Stimulated activated CD4-positive, alpha-beta T cell treated with anti-CD3 and anti-CD28 coated beads, Interleukin-4, amount 100 ng/mL, for 4 hours (primary cell): ENCODE measurements at regions not wholly inside any gene's neighbourhood (a gene's known extent, or its start where the extent isn't known, plus 50 kb on each side); places are given as distances from the start of the nearest gene placed in this dataset.
"Not testable (repeated sequence)": the region's sequence is repeated elsewhere in the genome, so short reads cannot be mapped to it uniquely, and the experiment has no call there.

ENCODE experiments used
- DNase-seq, 2 experiments: peaks; one replicate each; pipeline ENCODE4 v3.0.0-alpha.2; 2020

GRCh38 chr7:145784809-145785780 is 331.5 kb upstream of the CNTNAP2 start:
- no peak for DNase-seq

- DNase-seq, result not testable (repeated sequence)
Observed at GRCh38 chr7:145781388-145781787, 335.2 kb upstream of the CNTNAP2 start.

GRCh38 chr7:145779140-145779539 is 337.5 kb upstream of the CNTNAP2 start:
- DNase-seq, result no peak

- DNase-seq, result no peak
Observed at GRCh38 chr7:145774777-145775176, 341.8 kb upstream of the CNTNAP2 start.

- no peak for DNase-seq
Observed at GRCh38 chr7:145753004-145753403, 363.6 kb upstream of the CNTNAP2 start.

GRCh38 chr7:145737617-145738016 is 379.0 kb upstream of the CNTNAP2 start:
- DNase-seq, result no peak

- no peak for DNase-seq
Observed at GRCh38 chr7:145735061-145735460, 381.5 kb upstream of the CNTNAP2 start.

GRCh38 chr7:145732521-145732920 is 384.1 kb upstream of the CNTNAP2 start:
- DNase-seq, result no peak

GRCh38 chr7:145729691-145730090 is 386.9 kb upstream of the CNTNAP2 start:
- DNase-seq, result no peak

- no peak for DNase-seq
Observed at GRCh38 chr7:145718129-145718528, 398.5 kb upstream of the CNTNAP2 start.

- DNase-seq, result no peak
Observed at GRCh38 chr7:145700488-145700887, 416.1 kb upstream of the CNTNAP2 start.

- no peak for DNase-seq
Observed at GRCh38 chr7:145698526-145699262, 417.9 kb upstream of the CNTNAP2 start.

GRCh38 chr7:145697412-145698107 is 419.0 kb upstream of the CNTNAP2 start:
- not testable (repeated sequence) for DNase-seq

GRCh38 chr7:145696071-145696470 is 420.5 kb upstream of the CNTNAP2 start:
- no peak for DNase-seq

- no peak for DNase-seq
Observed at GRCh38 chr7:145692237-145692950, 424.2 kb upstream of the CNTNAP2 start.

GRCh38 chr7:145691377-145691914 is 425.2 kb upstream of the CNTNAP2 start:
- DNase-seq, result no peak

GRCh38 chr7:145681646-145682045 is 435.0 kb upstream of the CNTNAP2 start:
- DNase-seq, result no peak

GRCh38 chr7:145681159-145681558 is 435.4 kb upstream of the CNTNAP2 start:
- DNase-seq, result no peak

GRCh38 chr7:145665499-145666258 is 450.9 kb upstream of the CNTNAP2 start:
- no peak for DNase-seq

- no peak for DNase-seq
Observed at GRCh38 chr7:145655666-145656065, 460.9 kb upstream of the CNTNAP2 start.

GRCh38 chr7:145645135-145645515 is 471.5 kb upstream of the CNTNAP2 start:
- no peak for DNase-seq
